Endothelial cell (in vitro differentiated cells): ENCODE measurements at regions not wholly inside any gene's neighbourhood (a gene's known extent, or its start where the extent isn't known, plus 50 kb on each side); places are given as distances from the start of the nearest gene placed in this dataset.

Source experiments
- DNase-seq: peaks from one replicate; pipeline ENCODE4 v3.0.0; 2021; ENCODE audit warnings: low spot score
- H3K27ac Mint-ChIP-seq: one replicate; pipeline ENCODE4 v1.8.0; 2021; ENCODE audit warnings: mixed read lengths, inconsistent platforms; ENCODE audit not compliant: unreplicated experiment
- H3K27me3 Mint-ChIP-seq: one replicate; pipeline ENCODE4 v1.8.0; 2021; ENCODE audit warnings: mild to moderate bottlenecking, moderate library complexity, mixed read lengths, inconsistent platforms; ENCODE audit not compliant: unreplicated experiment
- H3K36me3 Mint-ChIP-seq: one replicate; pipeline ENCODE4 v1.8.0; 2021; ENCODE audit warnings: mild to moderate bottlenecking, low read depth, mixed read lengths, inconsistent platforms; ENCODE audit not compliant: unreplicated experiment
- H3K4me1 Mint-ChIP-seq: one replicate; pipeline ENCODE4 v1.8.0; 2021; ENCODE audit warnings: mild to moderate bottlenecking, mixed read lengths, inconsistent platforms; ENCODE audit not compliant: unreplicated experiment
- H3K4me3 Mint-ChIP-seq: one replicate; pipeline ENCODE4 v1.8.0; 2021; ENCODE audit warnings: mild to moderate bottlenecking, mixed read lengths, inconsistent platforms; ENCODE audit not compliant: unreplicated experiment
- H3K9me3 Mint-ChIP-seq: one replicate; pipeline ENCODE4 v1.8.0; 2021; ENCODE audit warnings: mixed read lengths, inconsistent platforms; ENCODE audit not compliant: unreplicated experiment
- CTCF ChIP-seq: fragments of 200-600 bp; sonication (generic); IDR thresholded peaks from one replicate; pipeline ENCODE4 v1.5.0; 2021; ENCODE audit warnings: antibody characterized with exemption; ENCODE audit not compliant: unreplicated experiment

DNA sequence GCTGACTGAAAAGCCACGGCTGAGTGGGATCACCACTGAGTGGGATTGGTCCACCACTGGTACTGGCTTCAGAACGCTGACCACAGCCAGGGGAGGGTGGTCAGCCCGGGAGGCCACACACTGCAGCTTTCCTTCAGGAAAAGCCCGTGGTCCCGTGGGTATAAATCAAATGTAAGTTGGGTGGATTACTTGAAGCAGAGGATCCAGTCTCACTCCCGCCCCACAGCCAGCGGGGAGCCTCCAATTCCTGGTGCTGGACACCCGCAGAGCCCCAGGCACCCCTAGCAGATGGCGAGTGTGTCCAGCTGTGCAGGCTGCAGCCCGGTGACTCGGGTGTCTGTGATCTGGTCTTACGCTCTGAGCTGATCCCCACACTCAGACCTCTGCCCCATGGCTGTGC is 231.1 kb upstream of the ZNF32 start:
- DNase-seq: no peak
- H3K4me1 Mint-ChIP-seq: no peaks in the 10 kb centered on the region
- no peak overlapping the region for H3K27ac Mint-ChIP-seq
- no peak for TF ChIP-seq CTCF
- H3K27me3 Mint-ChIP-seq: peaks cover 2% of the 10 kb centered on the region
- no peaks in the 10 kb centered on the region for H3K36me3 Mint-ChIP-seq
- no peaks in the 10 kb centered on the region for H3K9me3 Mint-ChIP-seq
- H3K4me3 Mint-ChIP-seq: no peak overlapping the region

DNA sequence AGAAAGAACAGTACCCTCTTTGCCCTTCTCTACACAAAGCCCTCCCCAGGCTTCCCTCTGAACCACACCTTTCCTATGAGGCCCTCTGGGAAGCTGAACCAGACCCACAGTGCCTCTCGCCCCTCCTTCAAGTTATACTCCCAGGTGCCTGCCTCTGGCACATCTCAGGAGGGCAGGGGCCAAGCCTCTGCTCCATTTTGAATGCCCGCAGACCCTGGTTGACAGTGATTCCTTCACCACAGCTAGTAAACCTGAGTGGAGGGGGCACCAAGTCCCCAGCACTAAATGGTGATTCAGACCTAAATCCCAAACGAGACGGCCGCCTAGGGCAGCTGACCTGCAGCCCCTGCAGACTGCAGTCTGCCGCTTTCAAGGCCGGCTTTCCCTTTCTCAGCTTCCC is 230.5 kb upstream of the ZNF32 start:
- no peak overlapping the region for H3K4me3 Mint-ChIP-seq
- no peak for DNase-seq
- H3K27ac Mint-ChIP-seq: no peak overlapping the region
- TF ChIP-seq CTCF: no peak
- peaks cover 2% of the 10 kb centered on the region for H3K27me3 Mint-ChIP-seq
- H3K4me1 Mint-ChIP-seq: no peaks in the 10 kb centered on the region
- no peaks in the 10 kb centered on the region for H3K9me3 Mint-ChIP-seq
- no peaks in the 10 kb centered on the region for H3K36me3 Mint-ChIP-seq

GRCh38 chr10:43878386-43878785 is 229.7 kb upstream of the ZNF32 start:
- Mint-ChIP-seq H3K4me1 (no peaks in the 10 kb centered on the region), H3K4me3 (no peak overlapping the region), H3K9me3 (no peaks in the 10 kb centered on the region), H3K36me3 (no peaks in the 10 kb centered on the region), H3K27ac (no peak overlapping the region), H3K27me3 (peaks cover 4% of the 10 kb centered on the region)
- no peak for TF ChIP-seq CTCF
- DNase-seq: no peak

DNA sequence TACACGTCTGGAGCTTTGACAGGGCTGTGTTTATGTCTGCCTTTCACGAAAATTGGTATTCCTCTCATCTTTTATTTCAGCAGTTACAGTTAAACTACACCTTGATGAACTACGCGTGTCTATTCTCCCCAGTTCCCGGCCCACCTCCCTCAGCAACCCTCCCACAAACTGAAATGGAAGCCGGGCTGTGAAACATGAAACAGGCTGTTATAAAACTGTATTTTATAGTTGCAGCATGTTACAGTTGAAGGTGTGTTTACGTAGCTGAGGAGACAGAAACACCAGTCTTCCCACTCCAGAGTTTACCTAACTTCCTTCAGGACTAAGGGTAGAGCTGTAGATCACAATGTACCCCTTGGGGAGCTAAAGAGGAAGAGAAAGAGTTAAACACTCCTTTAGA is 228.3 kb upstream of the ZNF32 start:
- Mint-ChIP-seq H3K27me3 (peaks cover 4% of the 10 kb centered on the region), H3K4me1 (no peaks in the 10 kb centered on the region), H3K36me3 (no peaks in the 10 kb centered on the region), H3K27ac (no peak overlapping the region), H3K4me3 (no peak overlapping the region), H3K9me3 (no peaks in the 10 kb centered on the region)
- DNase-seq: no peak
- TF ChIP-seq CTCF: no peak

DNA sequence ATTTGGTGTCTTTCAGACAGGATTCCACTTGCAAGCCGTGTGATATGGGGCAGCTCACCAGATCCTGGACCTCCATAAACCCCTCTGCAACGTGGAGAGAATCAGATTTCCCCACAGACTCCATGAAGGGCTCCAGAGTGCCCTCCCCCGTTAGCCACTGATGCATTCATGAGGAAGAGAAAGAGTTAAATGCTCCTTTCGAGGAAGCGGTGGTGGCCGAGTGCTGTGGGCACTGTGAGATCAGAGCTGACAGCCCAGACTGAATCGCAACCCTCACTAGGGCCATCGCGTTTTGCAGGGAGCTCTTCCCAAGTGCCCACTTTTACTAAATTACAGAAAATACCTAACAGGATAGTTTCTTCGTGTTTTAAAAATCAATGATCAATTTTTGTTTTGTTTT is 226.3 kb upstream of the ZNF32 start:
- peaks cover 8% of the 10 kb centered on the region for H3K27me3 Mint-ChIP-seq
- DNase-seq: no peak
- H3K27ac Mint-ChIP-seq: no peak overlapping the region
- H3K9me3 Mint-ChIP-seq: no peaks in the 10 kb centered on the region
- H3K4me1 Mint-ChIP-seq: no peaks in the 10 kb centered on the region
- no peak overlapping the region for H3K4me3 Mint-ChIP-seq
- TF ChIP-seq CTCF: no peak
- no peaks in the 10 kb centered on the region for H3K36me3 Mint-ChIP-seq
